Activated CD4-positive, alpha-beta T cell treated with anti-CD3 and anti-CD28 coated beads, Interleukin-2, amount 10 ng/mL, durations not matched to agents 7 days and 5 days (primary cell): ENCODE measurements at regions not wholly inside any gene's neighbourhood (a gene's known extent, or its start where the extent isn't known, plus 50 kb on each side); places are given as distances from the start of the nearest gene placed in this dataset.

ENCODE experiments used
- CTCF ChIA-PET: fragments of 350-600 bp; sonication (Branson Sonifier 250); formaldehyde crosslinking; loops from one replicate; lab custom pipeline; 2021; ENCODE audit warnings: antibody characterized with exemption; lab: Charles Lee
- POLR2A ChIA-PET: fragments of 350-600 bp; sonication (Branson Sonifier 250); formaldehyde crosslinking; loops from one replicate; lab custom pipeline; 2021; ENCODE audit warnings: antibody characterized with exemption; lab: Charles Lee
- DNase-seq: peaks from one replicate; pipeline ENCODE4 v3.0.0-alpha.2; 2020
- H3K27ac Mint-ChIP-seq: one replicate; pipeline ENCODE4 v1.8.0; 2021; ENCODE audit warnings: mild to moderate bottlenecking, moderate library complexity, mixed read lengths
- H3K27me3 Mint-ChIP-seq: one replicate; pipeline ENCODE4 v1.8.0; 2021; ENCODE audit warnings: mixed read lengths
- H3K36me3 Mint-ChIP-seq: one replicate; pipeline ENCODE4 v1.8.0; 2021; ENCODE audit warnings: low read depth, mixed read lengths
- H3K4me1 Mint-ChIP-seq: one replicate; pipeline ENCODE4 v1.8.0; 2021; ENCODE audit warnings: mixed read lengths
- H3K4me3 Mint-ChIP-seq: one replicate; pipeline ENCODE4 v1.8.0; 2021; ENCODE audit warnings: mild to moderate bottlenecking, moderate library complexity, mixed read lengths
- H3K9me3 Mint-ChIP-seq: one replicate; pipeline ENCODE4 v1.8.0; 2021; ENCODE audit warnings: mixed read lengths

DNA sequence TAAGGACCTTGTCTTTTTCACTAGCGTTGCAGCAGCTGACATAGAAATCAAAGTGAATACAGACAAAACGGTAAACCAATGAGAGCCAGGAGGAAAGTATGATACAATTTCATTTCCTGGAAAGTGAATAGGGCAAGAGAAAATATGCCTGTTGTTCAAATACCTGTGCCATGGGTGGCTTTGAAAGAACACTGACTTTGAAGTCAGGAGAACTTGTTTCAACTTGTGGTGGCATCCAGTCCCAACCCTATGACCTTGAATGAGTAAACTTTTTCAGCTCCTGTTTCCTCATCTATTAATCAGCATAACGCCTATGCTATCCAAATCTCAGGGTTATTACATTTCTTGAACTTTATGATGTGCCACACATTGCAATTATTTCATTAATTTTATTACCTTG is 173.7 kb upstream of the HS3ST3A1 start:
- H3K27ac Mint-ChIP-seq = no peak overlapping the region
- H3K36me3 Mint-ChIP-seq = no peaks in the 10 kb centered on the region
- peaks cover 9% of the 10 kb centered on the region for H3K9me3 Mint-ChIP-seq
- H3K27me3 Mint-ChIP-seq = no peaks in the 10 kb centered on the region
- ChIA-PET POLR2A (no interaction called here), CTCF (no interaction called here)
- no peaks in the 10 kb centered on the region for H3K4me1 Mint-ChIP-seq
- no peak for DNase-seq
- H3K4me3 Mint-ChIP-seq = no peak overlapping the region

DNA sequence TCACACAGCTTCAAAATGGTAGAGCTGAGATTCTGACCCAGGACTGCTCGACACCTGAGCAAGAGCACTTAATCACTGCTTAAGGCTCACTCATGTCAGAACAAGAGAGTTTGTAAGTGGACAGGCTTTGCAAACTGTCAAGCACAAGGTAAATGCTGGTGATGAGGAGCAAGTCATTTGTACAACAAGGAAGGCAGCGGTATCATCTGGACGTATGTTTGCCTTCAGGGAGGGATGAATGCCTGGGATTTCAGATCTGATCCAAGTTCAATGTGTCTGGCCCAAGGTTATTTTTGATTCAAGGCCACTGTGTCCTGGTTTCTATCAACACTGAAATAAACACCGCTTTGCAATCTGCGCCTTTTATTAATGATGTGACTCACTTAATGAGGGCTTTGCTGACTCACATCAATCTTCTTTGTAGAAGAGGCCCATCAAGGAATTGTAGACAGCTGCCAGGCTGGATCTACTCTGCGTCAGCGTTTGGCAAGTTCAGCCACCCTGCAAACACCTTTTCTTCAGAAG is 174.4 kb upstream of the HS3ST3A1 start:
- CTCF ChIA-PET = no interaction called here
- H3K9me3 Mint-ChIP-seq = peaks cover 5% of the 10 kb centered on the region

DNA sequence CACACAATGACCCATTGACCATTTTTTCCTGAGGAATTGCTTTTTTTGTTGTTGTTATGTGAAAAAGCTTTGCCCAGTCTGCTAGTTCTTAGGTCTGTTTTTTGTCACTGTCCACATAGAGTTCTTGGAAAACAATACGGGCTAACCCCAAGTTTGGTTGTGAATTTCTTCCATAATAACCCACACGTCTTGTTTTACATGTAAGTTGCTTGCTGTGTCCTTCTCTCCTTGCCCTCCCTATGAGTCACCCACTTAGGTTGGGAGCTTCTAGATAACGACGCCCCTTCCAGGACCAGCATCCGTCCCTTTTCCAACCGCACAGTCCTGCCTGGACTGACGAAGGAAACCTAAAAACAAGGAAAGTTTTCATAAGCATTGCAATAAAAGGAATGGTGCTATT is 175.3 kb upstream of the HS3ST3A1 start:
- no peak overlapping the region for H3K27ac Mint-ChIP-seq
- H3K4me3 Mint-ChIP-seq = no peak overlapping the region
- CTCF ChIA-PET = no interaction called here
- no peaks in the 10 kb centered on the region for H3K36me3 Mint-ChIP-seq
- peaks cover 7% of the 10 kb centered on the region for H3K9me3 Mint-ChIP-seq
- H3K4me1 Mint-ChIP-seq = no peaks in the 10 kb centered on the region
- POLR2A ChIA-PET = no interaction called here
- H3K27me3 Mint-ChIP-seq = no peaks in the 10 kb centered on the region
- DNase-seq = no peak

More for the DNA sequence above, 174.4 kb upstream of the HS3ST3A1 start:
- no peaks in the 10 kb centered on the region for H3K27me3 Mint-ChIP-seq
- DNase-seq = no peak
- no peaks in the 10 kb centered on the region for H3K4me1 Mint-ChIP-seq
- H3K27ac Mint-ChIP-seq = no peak overlapping the region
- no peak overlapping the region for H3K4me3 Mint-ChIP-seq
- POLR2A ChIA-PET = interaction anchor here (0.6 kb wide), 1 partner anchor 11 kb away, joined by 3 read pairs; no protein-coding TSS in a partner anchor
- H3K36me3 Mint-ChIP-seq = no peaks in the 10 kb centered on the region

DNA sequence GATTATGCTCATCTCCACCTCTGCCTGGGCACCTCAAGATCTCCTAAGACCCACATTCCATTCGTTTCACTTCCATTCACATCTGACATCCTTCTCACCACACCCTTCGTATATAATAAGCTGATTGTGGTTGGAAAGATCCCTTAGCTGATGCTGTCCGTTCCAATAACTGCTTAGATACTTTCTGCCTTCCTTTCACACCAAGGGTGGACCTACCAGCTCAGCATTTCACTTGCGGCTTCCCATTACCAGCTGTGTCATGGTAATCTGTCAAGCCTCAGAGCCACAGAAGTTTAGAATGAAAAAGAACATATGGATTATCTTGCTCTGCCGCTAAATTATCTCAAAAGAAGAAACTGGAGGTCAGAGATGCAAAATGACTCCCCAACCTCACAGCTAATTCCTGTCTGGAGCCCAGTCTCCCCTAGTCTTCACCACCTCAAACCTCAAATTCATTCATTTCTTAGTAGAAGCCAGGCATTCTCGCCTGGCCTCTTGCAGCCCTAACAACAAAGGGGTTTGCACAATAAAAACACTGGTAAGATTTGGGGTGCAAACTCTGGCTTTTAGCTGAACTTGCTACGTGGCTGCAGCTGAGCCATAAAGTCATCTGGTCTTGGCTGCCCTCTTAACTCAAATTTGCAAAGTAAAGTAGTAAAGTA is 182.8 kb upstream of the HS3ST3A1 start:
- ChIA-PET POLR2A (no interaction called here), CTCF (no interaction called here)
- no peaks in the 10 kb centered on the region for H3K27me3 Mint-ChIP-seq
- no peak overlapping the region for H3K4me3 Mint-ChIP-seq
- H3K4me1 Mint-ChIP-seq = no peaks in the 10 kb centered on the region
- no peaks in the 10 kb centered on the region for H3K36me3 Mint-ChIP-seq
- H3K9me3 Mint-ChIP-seq = peaks cover 4% of the 10 kb centered on the region
- H3K27ac Mint-ChIP-seq = no peak overlapping the region
- DNase-seq = no peak

DNA sequence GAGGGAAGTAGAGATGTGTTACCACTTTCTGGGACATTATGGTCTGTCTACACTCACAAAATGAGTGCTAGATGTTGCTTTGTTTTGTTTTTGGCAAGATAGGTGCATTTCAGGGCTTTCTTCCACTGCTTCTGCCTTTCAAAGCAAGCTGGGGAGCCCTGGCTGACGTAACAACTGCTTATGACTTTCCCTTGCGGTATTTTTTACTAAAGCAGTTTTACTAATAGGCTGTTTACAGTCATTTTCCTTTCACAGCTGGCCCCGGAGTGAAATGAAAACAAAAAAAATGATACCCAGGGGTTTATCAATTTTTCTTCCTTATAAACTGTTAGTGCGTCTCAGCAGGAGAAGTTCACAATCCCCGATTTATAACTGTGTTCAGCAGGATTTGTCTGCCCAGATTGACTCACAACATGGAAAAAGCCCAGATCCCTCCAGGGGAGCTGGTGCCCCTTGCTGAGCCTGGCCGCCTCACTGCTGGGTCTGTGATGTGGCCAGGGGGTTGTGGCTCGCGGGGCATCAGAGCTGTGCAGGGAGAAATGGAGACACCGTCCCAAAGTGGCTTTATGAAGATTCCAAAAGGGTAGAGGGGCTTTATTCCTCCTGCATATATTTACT is 184.4 kb upstream of the HS3ST3A1 start:
- no peak for DNase-seq
- no peak overlapping the region for H3K27ac Mint-ChIP-seq
- POLR2A ChIA-PET = no interaction called here
- no peaks in the 10 kb centered on the region for H3K36me3 Mint-ChIP-seq
- no peaks in the 10 kb centered on the region for H3K4me1 Mint-ChIP-seq
- CTCF ChIA-PET = no interaction called here
- no peak overlapping the region for H3K4me3 Mint-ChIP-seq
- peaks cover 4% of the 10 kb centered on the region for H3K9me3 Mint-ChIP-seq
- H3K27me3 Mint-ChIP-seq = no peaks in the 10 kb centered on the region

DNA sequence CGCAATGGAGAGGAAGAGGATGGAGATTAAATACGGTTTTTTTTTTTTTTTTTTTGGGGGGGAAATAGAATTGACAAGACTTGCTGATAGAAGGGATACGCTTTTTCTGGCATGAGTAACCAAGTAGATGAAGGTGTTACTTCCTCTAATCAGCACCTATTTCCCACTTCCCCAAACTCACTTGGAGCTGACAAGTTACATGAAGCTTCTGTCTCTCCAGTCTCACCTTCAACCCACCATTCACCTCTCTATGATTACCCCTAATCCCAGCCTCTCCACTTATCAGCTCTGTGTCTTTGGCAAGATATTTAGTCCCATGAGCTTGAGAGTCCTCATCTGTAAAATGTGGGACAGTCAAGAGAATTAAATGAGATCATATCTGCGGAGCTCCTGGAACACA is 185.9 kb upstream of the HS3ST3A1 start:
- H3K27ac Mint-ChIP-seq = no peak overlapping the region
- H3K4me3 Mint-ChIP-seq = no peak overlapping the region
- no peaks in the 10 kb centered on the region for H3K27me3 Mint-ChIP-seq
- H3K4me1 Mint-ChIP-seq = no peaks in the 10 kb centered on the region
- no peaks in the 10 kb centered on the region for H3K36me3 Mint-ChIP-seq
- no peak for DNase-seq
- ChIA-PET CTCF (no interaction called here), POLR2A (no interaction called here)
- H3K9me3 Mint-ChIP-seq = peaks cover 2% of the 10 kb centered on the region

DNA sequence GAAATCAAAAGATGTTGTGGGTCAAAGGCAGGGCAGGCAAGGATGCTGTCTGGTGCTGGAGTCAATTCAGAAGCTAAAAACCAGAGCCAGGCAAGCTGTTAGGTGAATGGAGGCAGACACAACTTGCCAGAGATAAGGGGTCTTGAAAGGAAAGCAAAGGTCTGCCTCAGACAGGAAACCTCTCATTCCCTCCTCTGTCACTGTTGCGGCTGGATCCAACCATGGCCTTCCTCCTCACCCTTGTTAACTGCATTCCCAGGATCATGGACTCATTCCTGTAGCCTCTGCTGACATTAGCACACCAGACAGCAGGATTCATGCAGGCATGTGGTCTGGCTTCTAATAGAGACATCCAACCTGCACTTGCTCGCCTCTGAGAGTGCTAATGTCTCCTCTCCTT is 186.7 kb upstream of the HS3ST3A1 start:
- ChIA-PET POLR2A (no interaction called here), CTCF (interaction anchor here (0.7 kb wide), 1 partner anchor 18 kb away, joined by 3 read pairs; no protein-coding TSS in a partner anchor)
- Mint-ChIP-seq H3K27ac (no peak overlapping the region), H3K9me3 (peaks cover 2% of the 10 kb centered on the region), H3K27me3 (no peaks in the 10 kb centered on the region), H3K36me3 (no peaks in the 10 kb centered on the region), H3K4me1 (no peaks in the 10 kb centered on the region), H3K4me3 (no peak overlapping the region)
- no peak for DNase-seq

DNA sequence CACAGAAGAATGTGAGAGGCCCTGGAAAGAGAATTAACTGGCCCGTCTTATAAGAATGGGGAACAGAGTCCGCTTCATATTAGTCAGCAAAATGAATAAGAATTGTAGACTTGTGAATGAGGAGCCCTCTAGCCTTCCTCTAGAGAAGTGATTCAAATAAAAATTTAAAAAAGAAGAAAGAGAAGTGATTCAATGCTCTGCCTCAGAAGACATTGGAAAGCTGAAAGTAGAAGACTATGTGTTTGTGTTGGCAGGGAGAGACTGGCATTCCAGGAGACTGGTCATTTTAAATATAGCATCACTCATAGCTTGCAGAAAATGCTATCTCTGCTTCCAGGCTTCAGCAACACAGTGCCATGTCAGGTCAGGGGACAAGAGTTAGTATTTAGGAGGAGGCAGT is 190.6 kb upstream of the HS3ST3A1 start:
- Mint-ChIP-seq H3K36me3 (no peaks in the 10 kb centered on the region), H3K4me1 (no peaks in the 10 kb centered on the region), H3K4me3 (no peak overlapping the region), H3K9me3 (peaks cover 2% of the 10 kb centered on the region), H3K27me3 (no peaks in the 10 kb centered on the region), H3K27ac (no peak overlapping the region)
- POLR2A ChIA-PET = no interaction called here
- no peak for DNase-seq
- CTCF ChIA-PET = interaction anchor here (0.6 kb wide), 1 partner anchor 86 kb away, joined by 3 read pairs; no protein-coding TSS in a partner anchor

DNA sequence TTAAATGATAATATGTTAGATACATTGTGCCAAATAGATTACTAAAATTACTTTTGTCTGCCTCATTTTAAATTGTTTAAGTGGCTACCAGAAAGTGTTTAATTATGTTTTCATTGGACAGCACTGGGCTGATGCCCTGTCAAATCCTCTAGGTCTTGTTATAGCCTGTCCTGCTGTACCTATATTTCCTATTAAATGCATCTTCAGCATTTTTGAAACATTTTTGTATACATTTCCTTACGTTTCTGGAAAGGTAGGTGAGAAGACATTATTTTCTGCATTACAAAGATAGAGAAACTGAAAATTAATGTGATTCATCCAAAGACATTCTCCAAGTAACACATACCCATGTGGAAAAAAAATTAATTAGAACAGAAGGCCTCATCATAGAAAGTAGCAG is 192.2 kb upstream of the HS3ST3A1 start:
- DNase-seq = no peak
- ChIA-PET POLR2A (no interaction called here), CTCF (interaction anchor here (0.6 kb wide), 1 partner anchor 380 kb away, joined by 3 read pairs; no protein-coding TSS in a partner anchor)
- no peak overlapping the region for H3K27ac Mint-ChIP-seq
- no peaks in the 10 kb centered on the region for H3K27me3 Mint-ChIP-seq
- H3K36me3 Mint-ChIP-seq = peaks cover 1% of the 10 kb centered on the region
- peaks cover 2% of the 10 kb centered on the region for H3K9me3 Mint-ChIP-seq
- H3K4me3 Mint-ChIP-seq = no peak overlapping the region
- no peaks in the 10 kb centered on the region for H3K4me1 Mint-ChIP-seq

DNA sequence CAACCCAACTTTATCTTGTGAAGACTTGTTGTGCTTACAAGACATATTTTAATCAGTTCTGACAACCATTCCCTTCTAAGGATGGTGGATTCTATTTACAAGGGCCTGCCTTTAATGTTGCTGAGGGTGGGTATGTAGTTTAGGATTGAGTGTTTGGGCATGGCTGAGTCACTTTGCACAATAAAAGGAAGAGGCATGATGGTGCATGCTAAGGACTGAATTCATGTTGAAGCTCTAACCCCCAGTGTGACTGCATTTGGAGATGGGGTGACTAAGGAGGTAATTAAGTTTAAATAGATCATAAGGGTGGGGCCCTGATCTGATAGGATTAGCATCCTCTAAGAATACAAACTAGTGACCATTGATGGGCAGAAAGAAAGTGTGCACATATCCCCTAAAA is 196.1 kb upstream of the HS3ST3A1 start:
- Mint-ChIP-seq H3K9me3 (no peaks in the 10 kb centered on the region), H3K27me3 (no peaks in the 10 kb centered on the region), H3K36me3 (peaks cover 1% of the 10 kb centered on the region), H3K4me1 (no peaks in the 10 kb centered on the region), H3K27ac (no peak overlapping the region), H3K4me3 (no peak overlapping the region)
- no peak for DNase-seq
- POLR2A ChIA-PET = no interaction called here
- CTCF ChIA-PET = no interaction called here

DNA sequence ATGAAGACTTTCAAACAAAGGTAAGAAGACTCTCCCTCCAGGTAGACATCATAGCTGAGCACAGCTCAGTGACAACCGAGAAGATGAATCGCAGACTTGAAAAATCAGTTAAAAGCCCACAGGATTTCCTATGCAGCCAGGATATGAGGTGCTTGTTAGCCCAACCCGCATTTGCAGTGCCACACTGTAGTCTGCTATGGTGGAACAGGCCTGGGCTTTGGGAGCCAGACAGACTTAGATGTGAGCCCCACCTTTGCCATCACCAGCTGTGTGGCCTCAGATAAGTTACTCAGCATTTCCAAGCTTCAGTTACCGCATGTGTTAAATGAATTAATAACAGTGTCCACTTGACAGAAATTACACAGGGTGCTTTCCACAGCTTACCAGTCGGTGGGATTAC is 204.4 kb upstream of the HS3ST3A1 start:
- H3K27ac Mint-ChIP-seq = no peak overlapping the region
- CTCF ChIA-PET = interaction anchor here (0.9 kb wide), 1 partner anchor 18 kb away, joined by 3 read pairs; no protein-coding TSS in a partner anchor
- DNase-seq = no peak
- H3K36me3 Mint-ChIP-seq = no peaks in the 10 kb centered on the region
- H3K4me3 Mint-ChIP-seq = no peak overlapping the region
- peaks cover 4% of the 10 kb centered on the region for H3K4me1 Mint-ChIP-seq
- H3K27me3 Mint-ChIP-seq = no peaks in the 10 kb centered on the region
- H3K9me3 Mint-ChIP-seq = peaks cover 2% of the 10 kb centered on the region
- POLR2A ChIA-PET = no interaction called here

DNA sequence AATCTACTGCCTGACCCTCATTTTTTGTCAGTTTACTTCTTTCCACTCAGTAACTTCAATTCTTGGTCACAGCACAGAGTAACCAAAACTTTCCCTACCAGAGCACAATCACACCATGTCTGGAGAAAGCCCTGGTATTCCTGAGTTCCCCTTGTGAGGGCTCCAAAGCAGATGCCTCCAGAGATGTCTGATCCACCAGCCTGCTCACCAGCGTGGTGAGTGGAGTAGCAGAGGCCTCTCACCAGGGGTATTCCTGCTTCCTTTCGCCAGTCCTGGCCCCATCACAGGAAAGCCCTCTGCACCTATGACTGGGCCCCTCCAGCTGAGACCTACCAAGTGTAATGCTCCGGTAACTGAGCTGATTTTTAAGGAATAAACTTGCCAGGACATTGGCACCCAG is 205.4 kb upstream of the HS3ST3A1 start:
- H3K27ac Mint-ChIP-seq = no peak overlapping the region
- CTCF ChIA-PET = no interaction called here
- H3K9me3 Mint-ChIP-seq = peaks cover 2% of the 10 kb centered on the region

DNA sequence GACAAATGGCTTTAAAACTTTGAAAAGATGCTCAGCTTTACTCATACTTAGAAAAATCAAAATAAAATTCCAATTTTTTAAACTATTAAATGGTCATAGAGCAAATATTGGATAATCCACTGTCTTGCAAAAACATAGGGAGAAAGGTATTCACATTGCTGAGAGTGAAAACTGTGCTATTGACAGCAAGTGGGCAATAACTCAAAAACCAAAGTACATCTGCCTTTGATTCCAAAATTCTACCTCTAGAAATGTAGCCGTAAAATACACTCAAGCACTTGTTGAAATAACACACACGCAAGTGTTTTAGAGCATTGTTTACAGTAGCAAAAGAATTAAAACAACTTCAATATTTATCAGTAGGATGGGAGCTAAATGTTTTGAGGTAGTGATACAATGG is 210.6 kb upstream of the HS3ST3A1 start:
- no peaks in the 10 kb centered on the region for H3K27me3 Mint-ChIP-seq
- H3K4me3 Mint-ChIP-seq = no peak overlapping the region
- no peaks in the 10 kb centered on the region for H3K4me1 Mint-ChIP-seq
- POLR2A ChIA-PET = no interaction called here
- CTCF ChIA-PET = no interaction called here
- no peaks in the 10 kb centered on the region for H3K36me3 Mint-ChIP-seq
- no peak for DNase-seq
- H3K9me3 Mint-ChIP-seq = peaks cover 4% of the 10 kb centered on the region
- no peak overlapping the region for H3K27ac Mint-ChIP-seq

More for the DNA sequence above, 205.4 kb upstream of the HS3ST3A1 start:
- H3K27me3 Mint-ChIP-seq = no peaks in the 10 kb centered on the region
- H3K4me1 Mint-ChIP-seq = peaks cover 4% of the 10 kb centered on the region
- POLR2A ChIA-PET = no interaction called here
- H3K4me3 Mint-ChIP-seq = no peak overlapping the region
- DNase-seq = no peak
- H3K36me3 Mint-ChIP-seq = no peaks in the 10 kb centered on the region
